ENCODE measurements at regions not wholly inside any gene's neighbourhood (a gene's known extent, or its start where the extent isn't known, plus 50 kb on each side); places are given as distances from the start of the nearest gene placed in this dataset.

DNA sequence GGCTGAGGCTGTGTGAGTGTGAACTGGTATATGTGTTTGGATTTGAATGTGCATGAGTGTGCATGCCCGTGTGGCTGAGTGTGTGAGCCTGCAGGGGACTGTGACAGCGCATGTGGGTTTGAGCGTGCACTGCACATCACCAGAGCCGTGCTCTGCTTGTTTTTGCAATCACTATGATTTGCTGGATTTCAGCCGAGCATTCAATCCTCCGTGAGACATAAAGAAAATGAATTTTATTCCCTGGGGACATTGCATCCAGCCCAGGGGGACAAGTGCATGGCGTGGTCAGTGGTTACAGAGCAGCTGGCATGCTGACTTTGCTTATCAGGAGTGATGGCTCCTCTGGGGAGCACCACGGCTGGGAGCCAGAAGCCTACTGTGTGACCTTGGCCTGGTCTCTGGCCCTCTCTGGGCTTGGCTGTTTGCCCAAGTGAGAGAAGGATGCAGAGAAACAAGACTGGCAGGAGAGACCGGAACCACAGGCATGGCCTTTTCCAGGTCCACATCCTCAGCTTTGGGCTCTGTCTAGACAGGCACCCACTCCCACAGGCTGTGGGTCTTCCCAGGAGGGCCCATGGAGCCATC, 160.2 kb upstream of the UNC5B start:
- TF ChIP-seq CTCF (IDR thresholded peaks at IDR 0.05 in 2 of 3, conservative IDR thresholded peaks at IDR 0.05 in 1 of 3; ENCODE audit: borderline replicate concordance in 1 of 3, insufficient read depth in 1 of 3, low read depth in 2 of 3, low read length in 2 of 3) (no peak), EZH2 (IDR thresholded peaks at IDR 0.05) (no peak), CEBPB (IDR thresholded peaks at IDR 0.05; ENCODE audit: low read depth) (no peak), SP1 (IDR thresholded peaks at IDR 0.05; ENCODE audit: low read depth) (no peak), SRF (IDR thresholded peaks at IDR 0.05; ENCODE audit: low read depth) (no peak), POLR2AphosphoS5 (IDR thresholded peaks at IDR 0.05; ENCODE audit: low read depth, low read length) (no peak), ELF1 (IDR thresholded peaks at IDR 0.05; ENCODE audit: borderline replicate concordance, low read depth) (no peak), POLR2A (IDR thresholded peaks at IDR 0.05; ENCODE audit: borderline replicate concordance, extremely low read depth, insufficient read depth, insufficient read length) (no peak), FOSL1 (IDR thresholded peaks at IDR 0.05; ENCODE audit: low read depth) (no peak)

Measured in HCT116 (cell line).